IMR-90 (cell line): ENCODE measurements at regions not wholly inside any gene's neighbourhood (a gene's known extent, or its start where the extent isn't known, plus 50 kb on each side); places are given as distances from the start of the nearest gene placed in this dataset.

Experiments used
- ATAC-seq: fragments of 200-7000 bp; cut with Tn5 transposase; 2 replicates; pipeline ENCODE4 v1.9.1; 2020; ENCODE audit warnings: low read depth, mild to moderate bottlenecking, moderate library complexity
- BruUV-seq: library from RNA; stranded (reverse); fragments of 400-500 nt; replicated peaks from 2 replicates; lab custom pipeline; 2021; lab: Mats Ljungman, UMichigan
- CTCF ChIA-PET: fragments of 300-600 bp; formaldehyde crosslinking; extraction: SDS; loops from one replicate; lab custom pipeline; 2021; ENCODE audit warnings: antibody characterized with exemption; lab: Yijun Ruan, JAX
- POLR2A ChIA-PET: fragments of 300-600 bp; sonication (Branson Sonifier 250); formaldehyde crosslinking; loops from one replicate; lab custom pipeline; 2022; ENCODE audit warnings: antibody characterized with exemption; ENCODE audit not compliant: unreplicated experiment; lab: Charles Lee
- DNase-seq: peaks from one replicate; pipeline ENCODE4 v3.0.0; 2013
- H2AFZ ChIP-seq: replicated peaks from 2 replicates; pipeline ENCODE3; 2013; ENCODE audit warnings: low read length, mild to moderate bottlenecking; ENCODE audit not compliant: poor library complexity
- H2AK5ac ChIP-seq: 2 replicates; pipeline ENCODE4 v1.6.1; 2013; ENCODE audit warnings: low read depth, low read length, inconsistent platforms
- H2AK9ac ChIP-seq: replicated peaks from 2 replicates; pipeline ENCODE3; 2013; ENCODE audit warnings: mild to moderate bottlenecking, low read depth, low read length, moderate library complexity; ENCODE audit not compliant: poor library complexity
- H2BK120ac ChIP-seq: 2 replicates; pipeline ENCODE4 v1.6.1; 2013; ENCODE audit warnings: low read depth, low read length, inconsistent platforms
- H2BK15ac ChIP-seq: 3 replicates; pipeline ENCODE4 v1.6.1; 2013; ENCODE audit warnings: low read depth, low read length, inconsistent platforms
- H2BK20ac ChIP-seq: 2 replicates; pipeline ENCODE4 v1.6.1; 2013; ENCODE audit warnings: low read depth, mild to moderate bottlenecking, inconsistent platforms, low read length, moderate library complexity
- H2BK5ac ChIP-seq: 2 replicates; pipeline ENCODE4 v1.6.1; 2013; ENCODE audit warnings: mild to moderate bottlenecking, low read depth, low read length, inconsistent platforms; ENCODE audit not compliant: poor library complexity, severe bottlenecking
- H3K14ac ChIP-seq: replicated peaks from 2 replicates; pipeline ENCODE4 v1.6.1; 2013; ENCODE audit warnings: low read depth, low read length, inconsistent platforms
- H3K18ac ChIP-seq: 2 replicates; pipeline ENCODE4 v1.6.1; 2013; ENCODE audit warnings: low read depth, low read length, control low read depth
- H3K23ac ChIP-seq: 2 replicates; pipeline ENCODE4 v1.6.1; 2013; ENCODE audit warnings: low read depth, low read length, inconsistent platforms
- H3K27ac ChIP-seq: 2 replicates; pipeline ENCODE4 v1.5.1; 2013; ENCODE audit warnings: mild to moderate bottlenecking, control low read depth, low read length; ENCODE audit not compliant: insufficient read depth
- H3K27me3 ChIP-seq: 2 replicates; pipeline ENCODE4 v1.6.1; 2013; ENCODE audit warnings: low read length; ENCODE audit not compliant: control insufficient read depth, insufficient read depth
- H3K36me3 ChIP-seq: 2 replicates; pipeline ENCODE4 v1.6.1; 2013; ENCODE audit warnings: low read length, mixed read lengths; ENCODE audit not compliant: control insufficient read depth, insufficient read depth
- H3K4ac ChIP-seq: 2 replicates; pipeline ENCODE4 v1.6.1; 2013; ENCODE audit warnings: low read depth, low read length, inconsistent platforms
- H3K4me1 ChIP-seq: 2 replicates; pipeline ENCODE4 v1.6.1; 2013; ENCODE audit warnings: low read length, mixed read lengths; ENCODE audit not compliant: control insufficient read depth, insufficient read depth
- H3K4me2 ChIP-seq: 2 replicates; pipeline ENCODE4 v1.6.1; 2013; ENCODE audit warnings: low read depth, mild to moderate bottlenecking, control low read depth, low read length, moderate library complexity
- H3K4me3 ChIP-seq: 2 replicates; pipeline ENCODE4 v1.5.1; 2013; ENCODE audit warnings: low read depth, mild to moderate bottlenecking, control low read depth, low read length, moderate library complexity; ENCODE audit not compliant: insufficient read depth
- H3K56ac ChIP-seq: 2 replicates; pipeline ENCODE4 v1.6.1; 2013; ENCODE audit warnings: low read length, inconsistent platforms; ENCODE audit not compliant: insufficient read depth; ENCODE audit errors: extremely low read depth
- H3K79me1 ChIP-seq, 2 experiments: 2 replicates each; pipeline ENCODE4 v1.6.1; 2013; ENCODE audit warnings: low read length in 2 of 2, inconsistent platforms in 1 of 2, low read depth in 1 of 2
- H3K9ac ChIP-seq: 2 replicates; pipeline ENCODE4 v1.6.1; 2013; ENCODE audit warnings: low read depth, low read length, control low read depth
- H3K9me1 ChIP-seq: 2 replicates; pipeline ENCODE4 v1.6.1; 2013; ENCODE audit warnings: low read length, inconsistent platforms; ENCODE audit not compliant: insufficient read depth
- H3K9me3 ChIP-seq: 2 replicates; pipeline ENCODE4 v1.6.1; 2013; ENCODE audit warnings: low read length; ENCODE audit not compliant: control insufficient read depth, insufficient read depth
- H4K20me1 ChIP-seq: 2 replicates; pipeline ENCODE4 v1.6.1; 2013; ENCODE audit warnings: low read length, inconsistent platforms; ENCODE audit not compliant: insufficient read depth
- H4K5ac ChIP-seq: 2 replicates; pipeline ENCODE4 v1.6.1; 2013; ENCODE audit warnings: mild to moderate bottlenecking, low read depth, low read length, control low read depth
- H4K8ac ChIP-seq, 2 experiments: 2 replicates each; pipeline ENCODE4 v1.6.1; 2013; ENCODE audit warnings: low read depth in 2 of 2, low read length in 2 of 2, control low read depth in 1 of 2, inconsistent platforms in 1 of 2
- H4K91ac ChIP-seq: 2 replicates; pipeline ENCODE4 v1.6.1; 2013; ENCODE audit warnings: low read depth, low read length, inconsistent platforms; ENCODE audit not compliant: insufficient read depth
- CEBPB ChIP-seq: IDR thresholded peaks from 2 replicates; pipeline ENCODE4 v1.6.1; 2012; ENCODE audit warnings: low read depth, low read length, improper control_type of control experiment
- CHD1 ChIP-seq: IDR thresholded peaks from 2 replicates; pipeline ENCODE4 v1.6.1; 2012; ENCODE audit warnings: low read depth, low read length, improper control_type of control experiment
- ELK1 ChIP-seq: fragments of 150-350 bp; IDR thresholded peaks from 2 replicates; pipeline ENCODE4 v1.6.1; 2016; ENCODE audit warnings: low read depth, mild to moderate bottlenecking, low read length, moderate library complexity, borderline replicate concordance
- MAFK ChIP-seq: IDR thresholded peaks from 2 replicates; pipeline ENCODE4 v1.6.1; 2012; ENCODE audit warnings: low read depth, low read length, improper control_type of control experiment
- POLR2A ChIP-seq: IDR thresholded peaks from 2 replicates; pipeline ENCODE4 v1.6.1; 2012; ENCODE audit warnings: mild to moderate bottlenecking, low read depth, low read length
- USF2 ChIP-seq: fragments of 150-350 bp; IDR thresholded peaks from 2 replicates; pipeline ENCODE4 v1.6.1; 2017; ENCODE audit warnings: mild to moderate bottlenecking, antibody characterized with exemption, low read length, low read depth
- WGBS, 2 experiments: methylation state at CpG; one replicate each; pipeline versions ENCODE4 v1.1.5 to v1.1.7; 2013; ENCODE audit warnings: missing lambda C conversion rate in 2 of 2; ENCODE audit not compliant: insufficient read length in 1 of 2; ENCODE audit errors: extremely low coverage in 2 of 2; 5-methylcytosine and 5-hydroxymethylcytosine counted together
- dilution Hi-C: fragments of 300-500 bp; cut with HindIII; formaldehyde crosslinking; loops from one replicate; pipeline ENCODE4 v1.14.3; 2018; ENCODE audit warnings: low sequenced_read_pairs; ENCODE audit not compliant: unreplicated experiment
- in situ Hi-C: fragments of 300-500 bp; cut with MboI; formaldehyde crosslinking; loops from 3 replicates; pipeline ENCODE4 v1.14.3; 2019; ENCODE audit warnings: low sequenced_read_pairs, inconsistent platforms, mixed read lengths
- intact Hi-C: fragments of 100-400 bp; cut with micrococcal nuclease; formaldehyde crosslinking; loops from 2 replicates; pipeline ENCODE4 v1.10.0; 2022

DNA sequence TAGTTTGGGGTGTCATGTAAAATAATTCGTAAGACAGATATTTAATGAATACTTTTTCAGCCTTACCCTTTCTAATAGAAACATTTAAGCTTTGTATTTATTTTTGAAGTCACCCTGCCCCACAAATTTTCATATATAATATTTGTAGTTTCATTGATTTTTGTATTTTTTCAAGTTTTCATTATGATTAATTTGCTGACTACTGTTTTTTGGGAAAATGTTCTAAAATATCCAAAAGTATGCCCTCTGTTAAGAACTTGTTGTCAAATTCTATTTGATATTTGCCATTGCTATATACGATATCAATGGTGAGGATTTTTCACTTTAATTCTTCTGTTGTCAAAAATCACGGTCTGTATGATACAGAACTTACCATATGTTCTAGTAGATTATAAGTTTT lies 793.9 kb upstream of the CITED2 start:
- dilution Hi-C loops = no loop called here
- no peak overlapping the region for H2AFZ ChIP-seq
- BruUV-seq = no TSS peak

More for the DNA sequence above, 793.9 kb upstream of the CITED2 start:
- H3K9me1 ChIP-seq = no peaks in the 10 kb centered on the region
- H3K4me1 ChIP-seq = no peaks in the 10 kb centered on the region
- no peak overlapping the region for H3K27ac ChIP-seq
- in situ Hi-C loops = no loop called here
- POLR2A ChIA-PET = no interaction called here
- no peaks in the 10 kb centered on the region for H3K36me3 ChIP-seq
- no peak overlapping the region for H3K56ac ChIP-seq
- H3K4ac ChIP-seq = no peak overlapping the region
- no peak overlapping the region for H2BK120ac ChIP-seq
- H2BK15ac ChIP-seq = no peak overlapping the region
- no peaks in the 10 kb centered on the region for H4K20me1 ChIP-seq
- no peak overlapping the region for H2AK5ac ChIP-seq
- CTCF ChIA-PET = no interaction called here
- H3K9ac ChIP-seq = no peak overlapping the region
- H3K9me3 ChIP-seq = peaks cover 2% of the 10 kb centered on the region
- H3K18ac ChIP-seq = no peak overlapping the region
- H3K79me1 ChIP-seq = no peaks in the 10 kb centered on the region
- H4K5ac ChIP-seq = no peak overlapping the region
- WGBS, 2 experiments = no CpG with 5 or more reads among the region's 3 CpGs
- H3K23ac ChIP-seq = no peak overlapping the region
- DNase-seq (no peak), ATAC-seq (no peak)
- TF ChIP-seq MAFK (peak; percentile 87), USF2 (no peak), POLR2A (no peak), ELK1 (no peak), CEBPB (no peak), CHD1 (no peak)
- no peak overlapping the region for H3K14ac ChIP-seq
- no peak overlapping the region for H4K8ac ChIP-seq
- no peak overlapping the region for H2BK5ac ChIP-seq
- H4K91ac ChIP-seq = no peak overlapping the region
- no peak overlapping the region for H2AK9ac ChIP-seq
- no peak overlapping the region for H2BK20ac ChIP-seq
- no peak overlapping the region for H3K4me2 ChIP-seq
- no peaks in the 10 kb centered on the region for H3K27me3 ChIP-seq
- no peak overlapping the region for H3K4me3 ChIP-seq
- intact Hi-C loops = no loop called here
